ENCODE measurements at regions not wholly inside any gene's neighbourhood (a gene's known extent, or its start where the extent isn't known, plus 50 kb on each side); places are given as distances from the start of the nearest gene placed in this dataset.

- H3K4me3 ChIP-seq (ENCODE audit: low read length), result no peak overlapping the region
- peak; percentile 97 for DNase-seq (ENCODE audit: low read depth)
Observed at GRCh38 chr3:177835917-177836316, 638.6 kb upstream of the TBL1XR1 start.

DNA sequence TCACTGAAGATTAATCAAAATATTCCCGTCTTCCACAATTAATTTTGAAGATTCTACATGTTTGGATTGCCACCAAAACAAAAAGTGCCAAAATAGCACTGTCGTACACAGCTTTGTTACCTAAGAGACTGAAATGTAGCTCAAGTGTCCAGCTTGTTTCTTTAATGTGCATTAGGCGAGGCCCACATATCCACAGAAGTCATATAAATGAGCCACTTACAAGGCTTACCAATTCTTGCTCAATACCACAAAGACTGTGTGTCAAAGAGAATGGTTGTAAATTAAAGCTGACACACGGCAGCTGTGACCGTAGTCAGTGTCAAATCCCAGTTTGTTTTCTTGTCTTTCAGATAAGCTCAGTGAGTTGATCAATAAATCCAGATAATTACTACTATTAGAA is 639.4 kb upstream of the TBL1XR1 start:
- DNase-seq (ENCODE audit: low read depth), result peak; percentile 71
- no peak for TF ChIP-seq CTCF (conservative IDR thresholded peaks at IDR 0.05; ENCODE audit: low read length)
- no peak overlapping the region for H3K4me3 ChIP-seq (ENCODE audit: low read length)

More at GRCh38 chr3:177835917-177836316, 638.6 kb upstream of the TBL1XR1 start:
- no peak for TF ChIP-seq CTCF (conservative IDR thresholded peaks at IDR 0.05; ENCODE audit: low read length)

GRCh38 chr3:177837951-177838655 is 640.8 kb upstream of the TBL1XR1 start:
- DNase-seq (ENCODE audit: low read depth), result no peak
- no peak for TF ChIP-seq CTCF (conservative IDR thresholded peaks at IDR 0.05; ENCODE audit: low read length)
- no peak overlapping the region for H3K4me3 ChIP-seq (ENCODE audit: low read length)

DNA sequence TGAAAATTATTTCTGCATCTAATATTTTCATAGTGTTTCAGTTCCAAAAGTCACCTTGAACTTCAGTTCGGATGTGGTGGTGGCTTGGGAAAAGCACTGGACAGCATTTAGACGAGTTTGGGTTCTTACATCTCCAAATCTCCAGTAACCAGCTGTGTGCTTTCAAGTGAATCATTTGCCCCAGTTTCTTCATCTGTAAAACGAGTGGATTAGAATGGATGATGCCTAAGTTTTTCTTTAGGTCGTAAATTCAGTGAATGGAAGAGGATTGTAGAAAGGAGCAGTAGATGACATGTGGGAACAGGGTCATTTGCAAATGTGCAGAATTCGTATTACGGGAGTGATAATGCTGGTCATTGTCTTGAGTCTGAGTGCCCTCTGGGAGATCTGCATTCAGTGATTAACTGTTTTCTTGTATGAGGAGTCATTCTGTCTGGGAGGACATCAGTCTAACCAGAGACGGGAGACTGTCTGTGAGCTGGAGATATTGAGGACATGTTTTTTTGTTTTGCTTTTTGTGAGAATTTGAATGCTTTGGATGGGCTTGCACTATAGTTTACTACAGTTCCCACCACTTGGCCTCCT is 641.6 kb upstream of the TBL1XR1 start:
- DNase-seq (ENCODE audit: low read depth), result no peak
- no peak for TF ChIP-seq CTCF (conservative IDR thresholded peaks at IDR 0.05; ENCODE audit: low read length)
- no peak overlapping the region for H3K4me3 ChIP-seq (ENCODE audit: low read length)

GRCh38 chr3:177842302-177842701 is 645.0 kb upstream of the TBL1XR1 start:
- no peak for DNase-seq (ENCODE audit: low read depth)
- H3K4me3 ChIP-seq (ENCODE audit: low read length), result no peak overlapping the region

GRCh38 chr3:177842743-177843734 is 645.8 kb upstream of the TBL1XR1 start:
- no peak for DNase-seq (ENCODE audit: low read depth)
- TF ChIP-seq CTCF (conservative IDR thresholded peaks at IDR 0.05; ENCODE audit: low read length), result no peak
- no peak overlapping the region for H3K4me3 ChIP-seq (ENCODE audit: low read length)

More at GRCh38 chr3:177842302-177842701, 645.0 kb upstream of the TBL1XR1 start:
- no peak for TF ChIP-seq CTCF (conservative IDR thresholded peaks at IDR 0.05; ENCODE audit: low read length)

Data from AG10803 (cell line).